Bronchial epithelial cell (primary cell): ENCODE measurements at regions not wholly inside any gene's neighbourhood (a gene's known extent, or its start where the extent isn't known, plus 50 kb on each side); places are given as distances from the start of the nearest gene placed in this dataset.
"Not testable (repeated sequence)": the region's sequence is repeated elsewhere in the genome, so short reads cannot be mapped to it uniquely, and the experiment has no call there.

ENCODE experiments used
- DNase-seq: peaks from one replicate; pipeline ENCODE4 v3.0.0-alpha.2; 2010; ENCODE audit warnings: low read depth
- FAIRE-seq: peaks from 2 replicates; lab custom pipeline; 2011; peaks lifted over from hg19 to GRCh38; lab: Jason Lieb, UNC
- H3K27me3 ChIP-seq: 2 replicates; pipeline ENCODE4 v1.5.1; 2011; ENCODE audit warnings: low read length; ENCODE audit not compliant: control insufficient read depth, insufficient read depth
- H3K36me3 ChIP-seq: 2 replicates; pipeline ENCODE4 v1.5.1; 2011; ENCODE audit warnings: low read length; ENCODE audit not compliant: control insufficient read depth, insufficient read depth
- H3K4me3 ChIP-seq: 2 replicates; pipeline ENCODE4 v1.5.1; 2011; ENCODE audit warnings: mild to moderate bottlenecking, low read depth, low read length, control low read depth
- CTCF ChIP-seq: IDR thresholded peaks from 2 replicates; pipeline ENCODE4 v1.5.1; 2011; ENCODE audit warnings: mild to moderate bottlenecking, moderate library complexity, low read length, control low read depth, inconsistent platforms; ENCODE audit not compliant: insufficient read depth, severe bottlenecking

GRCh38 chr9:100729336-100729895 is 151.5 kb downstream of the CAVIN4 start:
- FAIRE-seq (no peak), DNase-seq (no peak)
- H3K36me3 ChIP-seq: no peaks in the 10 kb centered on the region
- no peaks in the 10 kb centered on the region for H3K27me3 ChIP-seq
- H3K4me3 ChIP-seq: no peak overlapping the region
- no peak for TF ChIP-seq CTCF

- DNase-seq (no peak), FAIRE-seq (no peak)
- H3K4me3 ChIP-seq: no peak overlapping the region
- TF ChIP-seq CTCF: no peak
- no peaks in the 10 kb centered on the region for H3K27me3 ChIP-seq
- H3K36me3 ChIP-seq: no peaks in the 10 kb centered on the region
These were observed 152.2 kb downstream of the CAVIN4 start for GRCh38 chr9:100730086-100730485.

- DNase-seq (no peak), FAIRE-seq (no peak)
- TF ChIP-seq CTCF: no peak
- Histone ChIP-seq H3K36me3 (no peaks in the 10 kb centered on the region), H3K27me3 (no peaks in the 10 kb centered on the region), H3K4me3 (no peak overlapping the region)
These were observed 153.2 kb downstream of the CAVIN4 start for GRCh38 chr9:100731038-100731556.

GRCh38 chr9:100731557-100731956 is 153.7 kb downstream of the CAVIN4 start:
- Histone ChIP-seq H3K36me3 (no peaks in the 10 kb centered on the region), H3K4me3 (no peak overlapping the region), H3K27me3 (no peaks in the 10 kb centered on the region)
- DNase-seq (no peak), FAIRE-seq (peak; percentile 47)
- TF ChIP-seq CTCF: no peak

GRCh38 chr9:100739208-100739607 is 161.3 kb downstream of the CAVIN4 start:
- Histone ChIP-seq H3K36me3 (no peaks in the 10 kb centered on the region), H3K4me3 (no peak overlapping the region), H3K27me3 (no peaks in the 10 kb centered on the region)
- DNase-seq (peak; percentile 50), FAIRE-seq (no peak)
- TF ChIP-seq CTCF: no peak

- no peak for TF ChIP-seq CTCF
- FAIRE-seq: peak; percentile 18
- DNase-seq: peak; percentile 78
These were observed 161.8 kb downstream of the CAVIN4 start for GRCh38 chr9:100739666-100740065.

GRCh38 chr9:100748930-100749329 is 171.1 kb downstream of the CAVIN4 start:
- not testable (repeated sequence) for DNase-seq, H3K36me3 ChIP-seq, H3K4me3 ChIP-seq, H3K27me3 ChIP-seq, FAIRE-seq

More at GRCh38 chr9:100739666-100740065, 161.8 kb downstream of the CAVIN4 start:
- H3K27me3 ChIP-seq: no peaks in the 10 kb centered on the region
- H3K36me3 ChIP-seq: no peaks in the 10 kb centered on the region
- H3K4me3 ChIP-seq: no peak overlapping the region
